DMS153 (cell line): ENCODE measurements at regions not wholly inside any gene's neighbourhood (a gene's known extent, or its start where the extent isn't known, plus 50 kb on each side); places are given as distances from the start of the nearest gene placed in this dataset.

Source experiments
- DNase-seq: peaks from one replicate; lab custom pipeline; 2025; lab: John Stamatoyannopoulos, UW

DNA sequence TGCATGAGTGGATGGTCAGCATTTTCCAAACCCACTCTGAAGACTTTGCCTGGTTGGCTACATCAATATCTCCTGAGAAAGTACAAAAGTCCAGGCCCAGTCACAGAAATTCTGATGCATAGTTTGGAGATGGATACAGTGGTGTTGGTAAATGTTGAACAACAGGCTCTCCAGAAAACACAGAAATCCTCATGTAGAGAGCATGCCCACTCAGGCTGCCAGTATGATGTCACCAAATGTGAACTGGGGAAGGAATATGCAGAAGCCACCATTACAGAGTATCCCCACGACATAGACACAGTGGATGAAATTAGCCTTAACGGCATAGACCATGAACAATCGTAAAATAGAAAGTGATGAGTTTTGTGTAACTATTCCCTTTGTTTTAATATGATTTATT, 97.1 kb upstream of the NXT1 start:
- DNase-seq: no peak

DNA sequence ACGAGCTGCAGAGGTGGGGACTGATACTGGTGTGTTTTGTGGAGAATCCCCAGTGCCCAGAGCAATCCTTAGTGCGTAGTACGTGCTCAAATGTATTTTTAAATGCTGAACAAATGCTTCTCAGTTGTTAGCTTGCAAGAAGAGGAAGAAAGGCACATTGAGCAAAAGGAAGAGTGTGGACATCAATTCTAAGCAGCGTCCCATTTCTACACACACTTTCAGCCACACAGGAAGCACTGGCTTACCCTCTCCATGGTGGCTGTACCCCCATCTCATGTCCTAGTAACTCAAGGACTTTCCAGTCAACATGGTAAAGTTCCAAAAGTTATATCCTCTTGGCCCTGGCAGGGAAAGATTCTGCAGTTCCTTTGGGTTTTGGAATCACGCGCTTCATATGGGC, 98.8 kb upstream of the NXT1 start:
- DNase-seq: no peak

- no peak for DNase-seq
Measured at GRCh38 chr20:23249541-23249940, 101.0 kb upstream of the NXT1 start.

- no peak for DNase-seq
Measured at GRCh38 chr20:23248461-23248882, 102.1 kb upstream of the NXT1 start.

GRCh38 chr20:23246717-23247664, 103.6 kb upstream of the NXT1 start:
- no peak for DNase-seq

- no peak for DNase-seq
Measured at GRCh38 chr20:23245553-23246181, 104.9 kb upstream of the NXT1 start.

DNA sequence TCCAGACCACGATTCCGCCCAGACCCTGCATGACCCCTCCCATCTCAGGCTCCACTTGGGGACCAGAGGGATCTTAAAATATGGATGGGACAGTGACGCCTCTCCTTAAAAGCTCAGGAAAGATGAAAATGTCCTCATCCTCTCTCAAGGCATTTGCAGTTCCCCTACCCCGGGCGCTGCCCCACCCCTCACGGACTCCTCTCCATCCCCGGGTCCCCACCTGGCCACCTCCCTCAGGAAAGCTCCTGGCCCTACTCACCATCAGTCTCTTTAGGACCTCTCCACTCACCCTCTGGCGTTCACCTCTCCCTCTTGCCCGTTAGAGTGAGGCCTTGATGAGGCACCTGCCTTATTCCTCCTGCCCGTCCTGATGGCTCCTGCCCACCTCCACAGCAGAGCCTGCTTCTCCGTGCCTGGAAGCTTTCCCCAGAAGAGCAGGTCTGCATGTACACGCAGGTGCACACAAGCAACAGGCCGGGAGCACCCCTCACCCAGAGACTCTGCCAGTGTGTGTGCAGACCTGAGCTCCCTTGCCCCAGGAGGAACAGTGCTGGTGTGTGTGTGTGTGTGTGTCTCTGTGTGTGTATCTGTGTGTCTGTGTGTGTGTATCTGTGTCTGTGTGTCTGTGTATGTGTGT, 105.6 kb upstream of the NXT1 start:
- DNase-seq: no peak

DNA sequence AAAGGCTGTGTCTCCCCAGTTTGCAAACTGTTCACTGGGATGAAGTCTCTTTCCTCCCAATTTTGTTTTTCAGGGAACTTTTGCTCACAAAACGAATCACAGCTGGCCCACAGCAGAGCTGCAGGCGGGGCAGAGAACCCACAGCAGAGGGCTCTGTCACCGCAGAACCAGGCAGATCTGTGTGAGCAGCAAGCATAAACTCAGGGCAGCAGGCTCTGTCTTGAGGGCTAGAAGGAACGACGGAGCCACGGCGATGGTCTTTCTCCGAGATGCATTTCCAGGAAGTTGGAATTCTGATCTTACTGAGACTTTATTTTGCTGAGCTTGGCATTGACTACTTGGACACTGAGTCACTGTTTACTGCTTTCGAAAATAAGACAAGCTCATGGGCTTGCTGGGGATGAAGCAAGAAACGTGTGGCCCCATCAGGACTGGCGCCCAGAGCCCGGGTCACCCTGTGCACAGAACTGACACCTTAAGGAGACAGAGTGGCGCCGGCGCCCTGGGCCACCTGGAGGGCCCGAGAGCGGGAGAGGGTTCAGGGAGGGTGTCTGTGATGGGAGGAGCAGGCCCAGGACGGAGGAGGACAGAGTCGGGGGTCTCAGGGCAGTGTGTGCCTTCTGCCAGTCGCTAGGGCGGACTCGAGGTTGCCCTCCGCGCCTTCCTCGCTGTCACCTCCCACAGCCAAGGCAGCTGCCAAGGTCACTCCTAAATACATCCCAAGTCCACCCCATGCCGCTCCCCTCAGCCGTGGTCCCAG, 106.3 kb upstream of the NXT1 start:
- DNase-seq: no peak

- no peak for DNase-seq
Measured at GRCh38 chr20:23243791-23244155, 106.8 kb upstream of the NXT1 start.

- DNase-seq: no peak
Measured at GRCh38 chr20:23242556-23243180, 107.9 kb upstream of the NXT1 start.

- no peak for DNase-seq
Measured at GRCh38 chr20:23242104-23242503, 108.5 kb upstream of the NXT1 start.

DNA sequence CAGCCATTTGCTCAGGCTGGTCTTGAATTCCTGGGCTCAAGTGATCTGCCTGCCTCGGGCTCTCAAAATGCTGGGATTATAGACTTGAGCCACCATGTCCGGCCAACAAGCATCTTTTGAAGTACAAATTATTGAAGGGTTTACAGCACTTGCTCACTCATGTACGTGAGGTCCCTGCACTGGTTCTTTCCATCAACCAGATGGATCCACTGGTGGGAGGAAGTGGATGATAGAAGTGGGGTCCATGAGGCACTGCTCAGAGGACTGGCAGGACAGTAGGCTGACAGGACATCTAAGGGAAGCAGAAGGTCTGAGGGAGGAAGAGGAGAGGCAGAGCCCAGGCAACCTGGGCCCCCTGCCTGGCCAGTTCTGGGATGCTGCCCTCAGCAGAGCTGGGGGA, 109.2 kb upstream of the NXT1 start:
- no peak for DNase-seq

GRCh38 chr20:23240519-23240918, 110.1 kb upstream of the NXT1 start:
- no peak for DNase-seq

- no peak for DNase-seq
Measured at GRCh38 chr20:23237201-23237600, 113.4 kb upstream of the NXT1 start.

DNA sequence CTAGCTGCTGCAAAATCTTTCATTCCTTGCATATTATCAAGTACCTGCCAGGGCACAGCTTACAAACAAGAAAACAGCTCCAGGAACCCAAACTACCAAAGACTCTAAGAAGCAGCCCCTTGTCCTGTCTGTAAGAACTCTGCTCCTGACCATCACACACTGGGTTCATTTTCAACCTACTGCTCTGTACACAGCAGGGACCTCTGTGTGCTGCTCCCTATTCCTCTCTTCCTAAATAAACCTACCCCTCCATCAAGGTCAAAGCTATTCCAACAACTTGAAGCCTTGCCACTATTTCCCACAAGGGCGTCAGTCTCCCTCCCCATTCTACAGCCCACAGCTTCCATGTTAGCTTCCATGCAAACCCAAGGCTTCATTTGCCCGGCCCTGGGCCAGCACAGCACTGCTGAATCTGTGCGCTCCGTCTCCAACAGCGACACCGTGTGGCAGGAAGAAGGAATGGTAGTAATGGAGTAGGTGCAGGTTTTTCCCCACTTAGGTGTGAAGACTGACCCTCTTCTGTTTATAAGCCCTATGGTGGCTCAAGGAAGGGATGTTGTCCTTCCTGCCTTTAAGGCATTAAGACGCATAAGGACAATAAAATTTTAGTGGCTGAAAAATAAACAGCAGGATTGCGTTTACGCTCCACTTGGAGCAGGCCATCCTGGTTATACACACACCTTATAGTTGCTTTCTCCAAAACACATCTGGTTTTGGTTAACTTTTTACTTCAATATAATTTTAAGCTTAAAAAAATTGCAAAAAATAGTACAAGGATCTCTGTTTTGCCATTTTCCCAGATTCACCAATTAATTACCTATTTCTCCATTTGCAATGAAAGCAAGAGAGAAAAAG, 115.2 kb upstream of the NXT1 start:
- no peak for DNase-seq

- DNase-seq: no peak
Measured at GRCh38 chr20:23234311-23235078, 116.1 kb upstream of the NXT1 start.

DNA sequence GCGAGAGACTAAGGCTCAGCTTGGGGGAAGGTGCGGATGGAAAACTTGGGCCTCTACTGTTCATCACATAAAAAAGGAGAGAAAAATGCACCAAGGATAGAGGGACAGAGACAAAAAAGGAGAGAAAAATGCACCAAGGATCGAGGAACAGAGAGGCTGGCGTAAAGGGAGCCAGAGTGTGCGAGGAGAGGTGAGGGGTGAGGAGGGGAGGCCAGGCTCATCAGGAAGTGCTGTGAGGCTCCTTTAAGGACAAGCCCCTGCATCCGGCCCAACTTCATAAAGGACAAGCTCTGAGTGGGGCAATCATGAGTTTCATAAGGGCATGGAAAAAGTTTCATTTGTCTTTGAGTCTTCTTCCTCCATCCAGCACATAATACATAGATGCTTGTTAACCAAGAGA, 117.2 kb upstream of the NXT1 start:
- DNase-seq: no peak

DNA sequence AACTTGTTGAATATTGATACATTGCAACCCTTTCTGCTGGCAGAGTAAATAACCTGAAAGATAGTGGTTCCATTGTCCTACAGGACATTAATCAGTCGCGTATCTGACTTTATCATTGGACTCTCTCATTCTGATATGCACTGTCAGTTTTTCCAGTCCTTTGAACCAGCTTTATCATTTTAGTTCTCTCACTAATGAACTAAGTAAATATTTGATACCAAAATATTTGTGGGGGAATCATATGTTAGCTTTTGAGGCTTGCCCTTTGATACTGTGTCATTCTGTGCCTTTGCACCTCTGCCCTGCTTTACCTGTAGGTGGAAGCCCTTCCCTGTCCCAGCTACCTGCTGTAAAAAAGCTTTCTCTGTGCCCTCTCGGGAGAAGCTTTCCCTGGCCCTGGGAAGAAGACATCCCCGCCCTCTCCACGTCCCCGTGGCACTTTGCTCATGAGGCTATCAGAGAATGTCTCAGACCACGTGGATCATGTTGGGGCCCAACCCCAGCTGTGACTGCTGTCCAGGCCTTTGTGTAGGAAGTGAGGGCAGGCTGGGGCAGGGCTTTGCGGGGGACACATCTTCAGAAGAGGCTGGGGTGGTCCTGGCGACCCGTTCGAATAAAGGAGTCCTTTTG, 117.8 kb upstream of the NXT1 start:
- DNase-seq: no peak

DNA sequence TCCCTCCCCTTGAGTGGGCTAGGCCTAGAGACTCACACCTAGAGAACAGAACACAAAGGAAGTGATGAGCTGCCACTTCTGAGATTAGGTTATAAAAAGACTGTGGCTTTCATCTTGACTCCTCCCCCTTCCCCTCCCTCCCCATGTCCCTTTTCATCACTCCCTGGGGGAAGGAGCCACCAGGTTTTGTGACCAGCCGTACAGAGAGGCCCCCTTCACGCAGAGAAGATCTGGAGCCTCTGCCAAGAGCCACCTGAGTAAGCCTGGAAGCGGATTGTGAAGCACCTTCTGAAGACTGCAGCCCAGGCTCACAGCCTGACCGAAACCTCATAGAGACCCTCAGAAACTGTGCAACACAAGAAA, 118.4 kb upstream of the NXT1 start:
- no peak for DNase-seq
